ENCODE measurements at regions not wholly inside any gene's neighbourhood (a gene's known extent, or its start where the extent isn't known, plus 50 kb on each side); places are given as distances from the start of the nearest gene placed in this dataset.

DNA sequence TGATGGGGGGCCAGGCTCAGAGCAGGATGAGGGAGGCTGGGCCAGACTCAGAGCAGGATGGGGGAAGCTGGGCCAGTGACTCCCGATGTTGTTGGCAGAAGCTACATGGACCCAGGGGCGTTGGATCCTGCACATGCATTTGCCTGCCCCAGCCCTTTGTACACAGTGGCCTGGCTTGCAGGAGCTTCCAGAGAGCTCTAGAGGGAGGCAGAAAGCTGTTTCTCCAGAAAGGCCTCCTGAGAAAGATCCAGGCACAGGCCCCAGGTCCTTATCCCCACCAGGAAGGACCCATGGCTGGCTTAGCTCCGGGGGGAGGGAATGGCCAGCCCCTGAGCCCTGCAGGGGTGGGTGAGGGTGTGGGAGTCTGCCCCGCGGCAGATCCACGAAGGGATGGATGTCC is 106.6 kb upstream of the ACTRT2 start:
- DNase-seq (ENCODE audit: low read depth in 2 of 3, low spot score in 2 of 3), result no peak

DNA sequence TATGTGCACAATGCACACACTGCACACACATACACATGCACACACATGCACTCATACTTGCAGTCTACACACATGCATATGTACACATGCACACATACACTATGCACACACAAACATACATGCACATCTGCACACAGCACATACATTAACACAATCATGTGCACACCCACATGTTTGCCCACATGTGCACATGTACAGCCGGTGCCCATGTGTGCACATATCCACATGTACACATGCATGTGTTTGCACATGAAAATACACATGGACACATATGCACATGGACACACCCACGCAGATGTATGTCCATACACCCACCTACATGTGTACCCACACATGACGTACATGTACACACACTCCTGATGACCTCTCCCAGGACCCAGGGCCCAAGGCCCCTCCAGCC is 105.1 kb upstream of the ACTRT2 start:
- DNase-seq (ENCODE audit: low read depth in 2 of 3, low spot score in 2 of 3), result no peak

DNA sequence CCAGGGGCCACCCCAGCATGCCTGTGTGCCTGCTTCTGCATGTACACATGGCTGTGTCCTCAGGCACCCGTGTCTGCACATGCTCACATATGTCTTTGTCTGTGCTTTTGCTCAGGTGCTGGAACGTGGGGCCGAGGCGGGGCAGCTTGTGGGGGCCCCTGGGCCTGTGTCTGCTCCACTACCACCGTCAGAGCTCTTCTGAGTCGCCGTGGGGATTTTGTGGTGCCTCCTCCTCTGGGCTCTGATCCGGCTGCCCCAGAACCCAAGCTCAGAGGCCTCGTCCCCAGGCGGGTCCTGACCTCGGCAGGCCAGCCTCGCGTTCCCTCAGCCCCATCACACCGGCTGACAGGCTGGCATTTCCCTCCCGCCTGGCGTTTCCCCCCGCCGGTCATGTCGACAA is 104.6 kb upstream of the ACTRT2 start:
- no peak for DNase-seq (ENCODE audit: low read depth in 2 of 3, low spot score in 2 of 3)

DNA sequence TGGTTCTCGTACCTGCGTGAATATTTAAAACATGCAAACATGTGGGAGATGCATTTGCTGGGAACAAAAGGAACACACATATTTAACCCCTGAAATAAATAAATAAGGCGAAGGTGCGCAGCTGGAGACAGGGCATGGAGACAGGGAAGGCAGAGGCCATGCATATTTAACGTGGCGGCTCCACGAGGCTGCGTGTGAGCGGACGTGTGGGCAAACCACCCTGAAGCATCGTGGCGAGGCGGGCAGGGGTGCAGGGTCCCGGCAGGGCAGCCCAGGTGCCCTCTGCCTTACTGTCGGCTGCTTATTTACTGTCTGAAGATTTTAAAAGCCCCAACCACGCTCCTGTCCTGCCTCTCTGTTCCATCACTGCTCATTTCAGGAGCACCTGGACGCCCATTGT is 104.0 kb upstream of the ACTRT2 start:
- DNase-seq (ENCODE audit: low read depth in 2 of 3, low spot score in 2 of 3), result no peak

DNA sequence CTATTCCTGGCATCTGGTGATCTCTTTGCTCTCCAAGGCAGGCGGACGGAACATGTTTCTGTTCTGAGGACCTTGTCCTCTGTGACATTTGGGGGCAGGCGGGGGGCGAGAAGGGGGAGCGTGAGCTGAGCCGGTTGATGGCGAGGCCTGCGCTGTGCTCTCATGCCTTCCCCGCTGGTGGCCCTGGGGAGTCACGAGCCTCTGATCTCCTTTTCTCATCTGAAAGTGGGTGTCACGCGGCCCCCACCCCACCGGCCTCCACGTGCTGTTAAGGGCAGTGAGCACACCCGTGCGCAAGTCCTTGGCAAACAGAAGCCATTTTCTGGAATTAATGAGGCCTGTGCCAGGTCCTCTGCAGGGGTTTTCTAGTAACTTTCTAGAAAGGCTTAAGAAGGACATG is 102.8 kb upstream of the ACTRT2 start:
- no peak for DNase-seq (ENCODE audit: low read depth in 2 of 3, low spot score in 2 of 3)

DNA sequence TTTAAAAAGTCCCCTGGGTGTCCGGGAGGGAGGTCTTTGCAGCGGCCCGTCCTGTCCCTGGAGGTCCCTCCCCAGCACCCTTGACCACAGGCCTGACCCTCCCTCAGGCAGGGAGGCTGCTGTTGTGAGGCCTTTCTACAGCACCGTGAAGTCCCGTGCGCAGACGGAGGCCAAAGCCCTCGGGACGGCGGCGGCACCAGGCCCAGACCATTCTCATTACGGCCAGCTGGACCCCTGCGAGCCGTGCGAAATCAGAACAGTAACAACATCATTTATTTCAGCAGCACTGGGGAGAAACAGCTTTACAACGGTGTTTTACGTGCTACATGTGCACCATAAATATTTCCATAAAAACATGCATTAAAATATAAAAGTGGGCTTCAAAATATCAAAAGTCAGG is 101.4 kb upstream of the ACTRT2 start:
- no peak for DNase-seq (ENCODE audit: low read depth in 2 of 3, low spot score in 2 of 3)

DNA sequence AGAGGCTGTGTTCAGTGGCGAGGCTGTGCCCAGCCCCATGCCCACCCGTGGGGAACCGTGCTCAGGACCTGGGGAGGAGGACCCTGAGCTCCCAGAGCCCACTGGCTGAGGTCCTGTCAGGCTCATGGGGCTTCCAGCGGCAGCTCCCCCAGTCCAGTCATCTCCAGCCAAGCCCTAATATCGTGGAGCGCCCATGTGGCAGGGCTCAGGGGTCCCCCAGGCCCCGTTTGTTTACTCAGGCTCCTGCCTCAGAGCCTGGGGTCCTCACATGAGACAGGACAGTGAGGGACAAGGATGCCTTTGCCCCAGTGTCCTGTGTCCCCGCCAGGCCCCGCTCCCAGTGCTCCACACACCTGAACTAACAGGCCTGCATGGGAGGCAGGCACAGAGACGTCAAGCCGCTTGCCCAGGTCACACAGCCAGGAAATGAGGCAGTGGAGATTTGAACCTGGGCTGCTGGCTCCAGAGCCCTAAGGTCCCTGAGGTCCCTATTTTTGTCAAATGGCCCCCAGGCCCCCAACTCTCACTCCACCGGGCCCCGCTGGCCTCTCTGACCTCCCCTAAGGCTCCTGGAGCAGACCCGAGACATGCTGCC is 100.7 kb upstream of the ACTRT2 start:
- DNase-seq (ENCODE audit: low read depth in 2 of 3, low spot score in 2 of 3), result no peak

DNA sequence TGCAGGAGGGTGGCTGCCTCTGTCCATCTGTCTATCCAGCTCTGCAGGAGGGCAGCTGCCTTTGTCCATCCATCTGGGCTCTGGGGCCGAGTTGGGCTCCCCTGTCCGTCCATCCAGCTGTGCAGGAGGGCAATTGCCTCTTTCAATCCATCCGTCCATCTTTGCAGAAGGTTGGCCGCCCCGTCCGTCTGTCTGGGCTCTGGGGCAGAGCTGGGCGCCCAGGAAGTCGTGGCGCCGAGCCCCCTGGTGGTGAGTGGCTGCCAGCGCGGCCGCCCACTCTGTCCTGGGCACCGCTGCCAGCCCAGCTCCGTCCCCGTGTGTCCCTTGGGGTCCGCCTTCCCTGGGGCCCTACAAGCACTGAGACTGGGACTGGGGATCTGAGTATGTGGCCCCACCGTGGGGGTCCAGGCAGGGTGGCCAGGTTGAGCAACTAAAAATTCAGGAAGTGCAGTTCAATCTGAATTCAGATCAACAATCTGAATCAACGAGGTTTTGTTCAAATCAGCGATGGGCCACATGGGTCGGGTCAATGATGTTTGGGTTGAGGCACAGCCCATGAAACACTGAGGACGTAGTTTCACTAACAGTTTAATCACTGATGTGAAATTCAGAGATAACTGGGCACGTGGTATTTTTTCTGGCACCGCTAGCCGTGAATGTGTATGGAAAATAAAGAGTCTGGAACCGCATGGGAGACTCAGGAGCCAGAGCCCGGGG is 99.1 kb upstream of the ACTRT2 start:
- peak; percentile 4 to 16 (median 6) for DNase-seq (ENCODE audit: low read depth in 2 of 3, low spot score in 2 of 3)

DNA sequence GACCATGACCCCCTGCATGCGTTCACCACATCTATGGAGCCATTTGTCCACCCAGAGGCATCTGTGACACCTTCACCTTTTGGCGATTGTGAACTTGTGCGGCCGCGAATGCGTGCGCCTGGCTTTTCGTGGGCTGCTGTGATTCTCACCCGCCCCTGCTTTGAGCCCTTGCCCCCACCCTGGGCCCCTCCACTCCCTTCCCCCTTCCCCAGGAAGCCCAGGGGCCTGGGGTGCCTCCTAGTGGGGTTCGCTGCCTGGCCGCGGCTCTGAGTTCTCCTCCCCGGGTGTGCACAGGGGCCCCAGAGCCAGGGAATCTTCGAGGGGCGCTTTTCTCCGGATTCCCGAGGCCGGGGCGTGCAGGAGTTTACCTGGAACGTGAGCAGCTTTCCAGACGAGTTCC is 97.9 kb upstream of the ACTRT2 start:
- DNase-seq (ENCODE audit: low read depth in 2 of 3, low spot score in 2 of 3), result no peak

DNA sequence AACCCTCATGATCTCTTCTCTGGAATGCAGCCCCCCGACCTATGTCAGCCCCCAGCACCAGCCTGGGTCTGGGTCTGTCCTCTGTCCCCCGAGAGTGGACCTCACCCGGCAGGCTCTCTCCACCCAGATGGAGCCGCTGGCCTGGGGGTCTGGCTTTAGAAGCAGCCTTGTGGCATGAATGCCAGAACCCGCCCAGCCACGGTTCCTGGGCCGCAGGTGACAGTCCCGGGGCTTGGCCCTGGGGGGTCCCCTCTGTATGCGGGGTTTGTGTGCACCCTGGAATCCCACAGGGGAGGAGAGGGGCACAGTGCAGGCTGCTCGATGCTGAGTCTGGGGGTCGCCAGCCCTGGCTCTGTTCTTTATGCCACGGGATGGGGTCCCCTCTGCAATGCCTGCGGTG is 96.0 kb upstream of the ACTRT2 start:
- DNase-seq (ENCODE audit: low read depth in 2 of 3, low spot score in 2 of 3), result no peak

DNA sequence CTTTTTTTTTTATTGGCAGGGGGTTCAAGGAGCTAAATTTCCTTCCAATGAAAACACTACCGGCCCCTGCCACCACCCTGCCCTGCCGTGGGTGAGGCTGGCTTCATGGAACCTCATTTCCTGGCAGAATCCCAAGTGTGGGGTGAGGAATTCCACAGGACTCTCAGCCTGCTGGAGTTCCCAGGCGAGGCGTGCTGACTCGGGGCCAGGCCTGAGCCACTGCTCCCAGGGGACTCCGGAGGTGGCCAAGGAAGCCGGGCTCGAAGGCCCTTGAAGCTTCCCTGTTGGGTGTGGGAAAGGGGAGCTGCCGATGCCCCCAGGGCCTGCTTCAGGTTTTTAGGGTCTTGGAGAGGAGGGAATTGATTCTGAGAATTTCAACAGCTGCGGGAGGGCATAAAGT is 95.3 kb upstream of the ACTRT2 start:
- DNase-seq (ENCODE audit: low read depth in 2 of 3, low spot score in 2 of 3), result no peak

DNA sequence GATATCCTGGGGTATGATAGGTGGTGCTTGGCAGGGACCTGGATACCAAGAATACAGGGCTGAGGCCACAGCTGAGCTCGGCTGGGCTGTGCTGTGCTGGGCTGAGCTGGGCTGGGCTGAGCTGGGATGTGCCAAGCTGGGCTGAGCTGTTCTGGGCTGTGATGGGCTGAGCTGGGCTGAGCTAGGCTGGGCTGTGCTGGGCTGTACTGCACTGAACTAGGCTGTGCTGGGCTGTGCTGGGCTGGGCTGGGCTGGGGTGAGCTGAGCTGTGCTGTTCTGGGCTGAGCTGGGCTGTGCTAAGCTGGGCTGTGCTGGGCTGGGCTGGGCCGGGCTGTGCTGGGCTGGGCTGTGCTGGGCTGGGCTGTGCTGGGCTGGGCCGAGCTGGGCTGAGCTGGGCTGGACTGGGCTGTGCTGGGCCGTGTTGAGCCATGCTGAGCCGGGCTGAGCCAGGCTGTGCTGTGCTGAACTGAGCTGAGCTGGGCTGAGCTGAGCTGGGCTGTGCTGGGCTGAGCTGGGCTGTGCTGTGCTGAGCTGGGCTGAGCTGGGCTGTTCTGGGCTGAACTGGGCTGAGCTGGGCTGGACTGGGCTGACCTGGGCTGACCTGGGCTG is 94.7 kb upstream of the ACTRT2 start:
- no peak for DNase-seq (ENCODE audit: low read depth in 2 of 3, low spot score in 2 of 3)

DNA sequence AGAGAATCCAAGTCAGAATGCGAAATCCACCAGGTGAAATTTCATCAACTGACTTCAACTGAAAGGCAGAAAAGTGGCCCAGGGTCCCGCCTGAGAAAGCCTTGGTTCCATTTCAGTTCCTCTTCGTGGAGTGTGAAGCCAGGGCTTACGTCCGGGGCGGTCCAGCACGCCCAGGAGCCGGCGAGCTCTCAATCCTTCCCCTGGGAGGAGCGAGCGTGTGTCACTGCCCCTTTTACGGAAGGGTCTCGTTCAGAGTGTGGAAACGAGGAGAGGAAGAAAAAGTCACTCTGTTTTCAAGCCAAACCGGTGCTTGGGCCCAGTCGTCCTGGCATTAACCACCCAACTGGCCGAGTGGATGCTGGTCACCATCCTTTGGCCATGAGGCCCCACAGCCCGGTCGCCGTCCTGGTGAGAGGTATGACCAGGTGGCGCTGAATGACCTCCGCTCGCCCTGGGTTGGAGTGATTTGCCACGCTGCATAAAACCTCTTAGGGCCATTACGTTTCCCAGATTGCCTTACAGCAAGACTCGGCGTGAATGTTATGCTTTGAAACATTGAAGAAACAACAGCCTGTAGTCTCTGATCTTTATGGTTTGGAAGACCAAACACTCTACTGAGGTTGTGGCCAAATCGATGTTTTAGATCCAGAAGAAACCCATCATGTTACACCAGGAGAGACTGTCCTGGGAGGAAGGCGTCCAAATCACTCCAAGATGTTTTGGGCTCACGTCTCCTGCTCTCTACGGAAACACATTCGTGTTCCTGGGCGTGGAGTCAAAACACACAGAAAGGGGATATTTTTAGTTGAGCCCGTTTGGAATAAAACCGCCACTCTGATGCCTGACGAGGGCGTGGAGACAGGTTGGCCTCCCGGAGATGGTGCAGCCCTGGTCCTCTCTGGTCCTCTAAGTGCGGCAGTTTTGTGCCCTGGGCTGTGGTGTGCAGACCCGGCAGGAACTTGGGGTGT is 93.6 kb upstream of the ACTRT2 start:
- no peak for DNase-seq (ENCODE audit: low read depth in 2 of 3, low spot score in 2 of 3)

DNA sequence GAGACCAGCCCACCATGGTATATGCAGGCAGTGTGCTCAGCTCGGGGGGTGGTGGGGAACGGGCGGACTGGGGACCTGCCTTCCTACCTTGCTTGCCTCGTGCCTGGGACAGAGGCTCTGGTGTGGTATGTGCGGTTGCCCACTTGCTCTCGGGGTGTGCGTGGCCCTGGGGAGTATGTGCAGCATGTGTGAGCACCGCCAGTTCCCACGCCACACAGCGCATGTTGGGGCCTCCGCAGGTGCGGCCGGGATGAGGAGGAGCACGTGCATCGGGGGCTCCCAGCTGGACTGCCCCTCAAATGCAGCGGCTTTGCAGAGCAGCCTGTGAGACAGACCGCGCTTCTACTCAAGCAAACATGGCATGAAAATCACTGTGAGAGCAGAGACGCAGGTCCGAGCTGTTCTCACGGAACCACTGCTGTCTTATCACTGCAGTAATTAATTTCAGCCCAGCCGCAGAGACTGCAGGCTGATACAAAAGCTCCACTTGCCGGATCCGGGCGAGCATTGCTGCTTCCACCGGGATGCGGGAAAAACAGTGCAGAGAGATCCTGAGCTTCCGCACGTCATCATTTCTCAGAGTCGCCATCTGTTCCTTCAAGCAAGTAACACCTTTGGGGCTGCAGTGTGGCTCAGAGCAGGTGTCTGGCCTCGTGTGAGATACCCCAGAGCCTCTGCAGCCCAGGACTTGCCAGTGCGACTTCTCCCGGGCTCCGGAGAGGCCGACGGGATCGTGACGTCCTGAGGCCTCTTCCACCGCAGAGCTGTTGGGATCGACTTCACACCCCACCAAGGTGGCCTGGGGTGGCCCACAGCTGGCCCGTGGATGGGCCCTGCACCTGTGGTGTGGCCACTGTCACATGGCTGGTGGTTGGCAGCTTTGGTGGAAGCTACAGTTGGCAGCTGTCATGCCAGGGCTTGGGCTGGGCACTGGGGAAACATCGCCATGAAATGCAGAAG is 92.6 kb upstream of the ACTRT2 start:
- DNase-seq (ENCODE audit: low read depth in 2 of 3, low spot score in 2 of 3), result no peak

DNA sequence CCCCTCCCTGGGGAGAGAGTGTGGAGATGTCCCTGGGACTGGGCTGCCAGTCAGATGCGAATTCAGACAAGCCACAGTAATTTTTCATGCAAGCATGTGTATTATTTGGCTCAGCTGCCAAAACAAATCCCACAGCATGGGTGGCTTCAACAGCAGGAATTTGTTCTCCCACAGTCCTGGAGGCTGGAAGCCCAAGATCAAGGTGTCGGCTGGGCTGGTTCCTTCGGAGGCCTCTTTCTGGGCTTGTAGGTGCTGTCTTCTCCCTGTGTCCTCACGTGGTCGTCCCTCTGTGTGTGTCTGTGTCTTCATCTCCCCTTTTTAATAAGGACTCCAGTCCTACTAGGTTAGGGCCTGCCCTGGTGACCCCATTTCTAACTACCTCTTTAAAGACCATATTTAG is 91.9 kb upstream of the ACTRT2 start:
- DNase-seq (ENCODE audit: low read depth in 2 of 3, low spot score in 2 of 3), result no peak

DNA sequence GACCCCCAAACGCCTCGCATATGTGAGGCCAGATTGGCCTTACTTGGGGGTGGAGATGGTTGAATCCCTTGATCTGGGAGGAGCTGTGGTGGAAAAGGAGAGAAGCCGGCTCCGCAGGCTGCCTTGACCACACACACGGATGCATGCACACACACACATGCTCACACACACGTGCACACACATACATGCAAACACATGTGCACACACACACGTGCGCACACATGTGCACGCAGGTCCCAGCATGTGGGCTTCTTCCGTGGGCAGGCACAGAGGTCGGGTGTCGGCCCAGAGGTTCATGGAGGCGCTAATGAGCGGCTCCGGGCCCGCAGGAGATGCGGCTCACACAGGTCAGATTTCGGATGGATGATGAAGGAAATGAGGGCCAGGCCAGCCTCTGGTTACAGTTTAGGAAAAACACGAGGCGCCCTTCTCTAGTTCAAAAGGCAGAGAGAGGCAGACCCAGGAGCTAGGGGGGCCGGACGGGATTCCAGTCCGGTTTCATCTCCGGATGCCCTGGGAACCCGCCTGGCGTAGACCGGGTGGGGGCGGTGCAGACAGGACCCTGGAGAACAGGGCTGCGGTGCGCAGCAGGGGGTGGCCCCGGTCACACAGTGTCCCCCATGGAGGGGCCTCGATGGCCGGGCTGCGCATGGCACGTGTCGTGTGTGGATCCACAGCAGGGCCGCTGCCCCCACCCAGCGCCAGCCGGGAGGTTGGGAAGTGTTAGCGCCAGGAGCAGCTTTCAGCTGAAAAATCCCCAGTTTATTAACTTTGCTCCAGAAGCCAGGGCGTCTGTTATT is 91.1 kb upstream of the ACTRT2 start:
- no peak for DNase-seq (ENCODE audit: low read depth in 2 of 3, low spot score in 2 of 3)

DNA sequence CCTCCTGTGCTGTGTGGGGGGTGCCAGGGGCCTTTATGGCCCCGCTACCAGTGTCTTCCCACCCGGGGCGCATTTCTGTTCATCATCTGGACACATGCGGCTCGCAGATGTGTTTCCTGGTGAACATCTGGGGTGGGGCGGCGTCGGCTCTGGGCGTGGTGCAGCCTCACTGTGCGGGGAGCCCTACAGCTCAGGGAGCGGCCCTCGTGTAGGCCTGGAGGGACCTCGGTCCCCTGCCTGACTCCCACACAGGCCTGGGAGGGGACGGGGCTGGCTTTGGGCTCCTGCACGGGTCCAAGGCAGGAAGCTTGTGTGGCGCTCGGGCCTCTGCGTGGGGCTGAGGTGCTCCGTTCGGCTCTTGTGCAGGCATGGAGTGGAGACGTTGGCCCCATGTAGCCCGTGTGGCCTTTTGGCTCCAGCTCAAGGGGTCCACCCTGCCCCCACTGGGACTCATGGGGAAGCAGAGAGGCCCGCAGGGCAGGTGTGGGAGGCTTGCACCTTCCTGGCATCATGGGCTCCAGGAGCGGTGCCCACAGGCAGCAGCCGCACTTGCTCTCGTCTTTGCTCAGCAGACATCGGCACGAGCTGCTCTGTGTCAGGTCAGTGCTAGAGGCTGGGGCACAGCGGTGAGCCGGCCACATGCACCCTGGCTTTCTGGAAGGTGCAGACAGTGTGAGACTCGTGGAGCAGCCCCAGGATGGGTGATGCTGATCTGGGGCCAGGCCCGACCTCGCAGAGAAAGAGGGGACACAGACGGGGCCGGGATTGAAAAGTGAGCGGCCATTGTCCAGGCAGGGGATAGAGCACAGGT is 90.1 kb upstream of the ACTRT2 start:
- no peak for DNase-seq (ENCODE audit: low read depth in 2 of 3, low spot score in 2 of 3)

DNA sequence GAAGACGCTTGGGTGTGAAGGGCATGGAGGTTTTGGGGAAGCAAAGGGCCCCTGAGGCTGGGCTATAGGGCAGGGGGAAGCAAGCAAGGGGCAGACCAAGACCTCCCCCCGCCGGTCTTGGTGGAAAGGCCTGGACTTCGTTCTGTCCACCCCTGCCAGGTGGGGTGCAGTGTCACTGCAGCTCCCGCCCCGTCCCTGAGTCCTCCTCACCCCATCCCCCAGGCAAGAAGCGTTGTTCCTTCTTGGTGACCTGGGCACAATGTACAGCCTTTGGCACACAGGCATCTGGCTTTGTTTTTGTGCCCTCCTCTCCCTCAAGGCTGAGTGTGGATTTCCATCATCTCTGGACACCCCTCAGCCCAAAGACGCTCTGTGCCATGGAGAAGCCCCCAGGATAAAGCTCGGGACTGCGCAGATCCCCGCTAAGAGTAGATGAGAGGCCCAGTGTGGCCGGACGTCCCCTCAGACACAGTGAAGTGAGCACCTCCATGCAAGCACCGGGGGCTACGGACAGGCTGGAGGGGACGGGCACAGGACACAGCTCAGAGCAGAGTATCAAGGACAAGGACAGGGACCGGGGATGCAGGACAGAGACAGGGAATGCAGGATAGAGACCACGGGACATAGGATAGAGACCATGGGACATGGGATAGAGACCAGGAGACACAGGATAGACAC is 89.4 kb upstream of the ACTRT2 start:
- no peak for DNase-seq (ENCODE audit: low read depth in 2 of 3, low spot score in 2 of 3)

Data from activated CD8-positive, alpha-beta memory T cell treated with anti-CD3 and anti-CD28 coated beads for 48 hours (primary cell).